Stimulated activated CD8-positive, alpha-beta memory T cell treated with anti-CD3 and anti-CD28 coated beads, Interleukin-7, amount 100 ng/mL, for 48 hours (primary cell): ENCODE measurements at regions not wholly inside any gene's neighbourhood (a gene's known extent, or its start where the extent isn't known, plus 50 kb on each side); places are given as distances from the start of the nearest gene placed in this dataset.

Experiments used
- DNase-seq, 2 donors: peaks; one replicate each; pipeline ENCODE4 v3.0.0-alpha.2; 2020; ENCODE audit warnings: low read depth in 1 of 2; ENCODE audit errors: extremely low read depth in 1 of 2

- DNase-seq, result no peak
These were observed 1097.5 kb upstream of the ZEB2 start for GRCh38 chr2:145617420-145617819.

- no peak for DNase-seq
These were observed 1095.7 kb upstream of the ZEB2 start for GRCh38 chr2:145615626-145616025.

GRCh38 chr2:145609951-145610350 is 1090.0 kb upstream of the ZEB2 start:
- no peak for DNase-seq

GRCh38 chr2:145601361-145601925 is 1081.5 kb upstream of the ZEB2 start:
- DNase-seq, result no peak

GRCh38 chr2:145600811-145601210 is 1080.9 kb upstream of the ZEB2 start:
- DNase-seq, result no peak

DNA sequence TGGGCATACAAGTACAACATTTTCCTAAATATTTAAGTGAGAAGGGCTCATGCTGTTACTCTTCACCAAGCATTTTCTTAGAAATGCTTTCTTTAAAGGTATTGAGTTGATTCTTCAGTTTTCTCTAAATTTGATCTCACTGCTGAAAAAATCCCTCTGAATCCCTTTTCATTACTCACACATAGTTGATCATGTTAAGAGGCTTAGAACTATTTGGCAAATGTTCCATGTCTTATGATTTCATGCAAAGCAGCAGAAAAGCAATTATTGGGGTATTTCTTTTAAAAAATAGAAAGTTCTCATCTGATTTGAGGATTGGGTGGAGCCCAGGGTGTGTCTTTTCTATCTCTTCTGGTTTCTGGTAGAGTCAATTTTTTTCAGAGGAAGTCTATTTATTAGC is 1079.8 kb upstream of the ZEB2 start:
- no peak for DNase-seq

DNA sequence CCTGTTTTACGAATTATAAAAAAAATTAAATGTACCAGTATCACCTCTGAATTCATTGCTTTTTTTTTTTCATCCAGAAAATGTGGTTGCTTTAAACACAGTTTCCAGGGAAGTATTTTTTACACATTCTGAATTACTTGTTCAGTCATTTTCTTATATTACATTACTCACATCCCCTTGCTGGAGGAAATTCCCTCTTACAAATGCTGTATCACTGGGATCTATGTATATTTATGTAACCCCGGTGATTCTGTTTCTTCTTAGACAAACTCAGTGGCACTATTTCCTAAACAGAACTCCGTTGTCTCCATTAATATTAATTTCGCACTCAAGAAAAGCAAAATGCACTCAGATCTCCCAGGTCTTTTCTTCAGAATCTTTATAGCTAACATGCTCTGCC is 1078.5 kb upstream of the ZEB2 start:
- DNase-seq, result no peak

- DNase-seq, result no peak
These were observed 1077.9 kb upstream of the ZEB2 start for GRCh38 chr2:145597809-145598208.

- no peak for DNase-seq
These were observed 1077.1 kb upstream of the ZEB2 start for GRCh38 chr2:145597006-145597405.

- no peak for DNase-seq
These were observed 1076.5 kb upstream of the ZEB2 start for GRCh38 chr2:145596416-145596815.

DNA sequence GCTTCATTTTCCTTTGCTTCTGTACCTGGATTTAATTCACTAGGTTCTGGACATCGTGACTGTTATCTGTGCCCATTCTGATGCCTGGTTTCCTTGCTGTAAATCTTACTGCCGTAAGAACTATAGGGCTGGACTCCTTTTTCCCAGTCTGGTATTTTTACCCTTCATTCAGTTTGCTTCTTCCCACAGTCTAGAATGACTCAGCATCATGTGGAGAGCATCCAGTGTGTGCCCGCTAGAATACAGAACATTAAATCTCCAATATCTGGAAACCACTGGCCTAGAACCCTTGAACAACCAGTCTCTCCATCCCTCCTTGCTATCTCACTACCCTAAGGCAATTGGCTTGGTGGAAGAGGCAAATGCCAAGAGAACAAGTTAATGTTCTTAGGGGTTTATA is 1075.4 kb upstream of the ZEB2 start:
- no peak for DNase-seq

- DNase-seq, result no peak
These were observed 1074.2 kb upstream of the ZEB2 start for GRCh38 chr2:145593991-145594614.

GRCh38 chr2:145593280-145593679 is 1073.4 kb upstream of the ZEB2 start:
- DNase-seq, result no peak

DNA sequence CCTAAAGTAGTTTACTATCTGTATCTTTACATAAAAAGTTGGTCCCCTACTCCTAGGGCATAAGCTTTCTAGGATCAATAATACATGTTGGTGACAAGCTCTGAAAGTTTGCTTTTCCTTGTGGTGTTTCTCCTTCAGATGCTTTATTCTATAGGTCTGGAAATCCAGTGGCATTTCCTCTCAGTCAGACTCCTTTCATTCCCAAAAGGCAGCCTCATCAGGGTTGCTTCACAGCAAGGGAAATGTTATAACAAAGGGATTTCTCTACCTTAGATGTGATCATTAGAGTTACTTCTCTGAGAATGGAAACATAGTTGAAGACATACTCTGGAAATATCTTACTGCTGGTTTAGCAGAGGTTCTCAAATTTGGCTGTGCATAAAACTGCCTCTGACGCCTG is 1072.4 kb upstream of the ZEB2 start:
- DNase-seq, result no peak

DNA sequence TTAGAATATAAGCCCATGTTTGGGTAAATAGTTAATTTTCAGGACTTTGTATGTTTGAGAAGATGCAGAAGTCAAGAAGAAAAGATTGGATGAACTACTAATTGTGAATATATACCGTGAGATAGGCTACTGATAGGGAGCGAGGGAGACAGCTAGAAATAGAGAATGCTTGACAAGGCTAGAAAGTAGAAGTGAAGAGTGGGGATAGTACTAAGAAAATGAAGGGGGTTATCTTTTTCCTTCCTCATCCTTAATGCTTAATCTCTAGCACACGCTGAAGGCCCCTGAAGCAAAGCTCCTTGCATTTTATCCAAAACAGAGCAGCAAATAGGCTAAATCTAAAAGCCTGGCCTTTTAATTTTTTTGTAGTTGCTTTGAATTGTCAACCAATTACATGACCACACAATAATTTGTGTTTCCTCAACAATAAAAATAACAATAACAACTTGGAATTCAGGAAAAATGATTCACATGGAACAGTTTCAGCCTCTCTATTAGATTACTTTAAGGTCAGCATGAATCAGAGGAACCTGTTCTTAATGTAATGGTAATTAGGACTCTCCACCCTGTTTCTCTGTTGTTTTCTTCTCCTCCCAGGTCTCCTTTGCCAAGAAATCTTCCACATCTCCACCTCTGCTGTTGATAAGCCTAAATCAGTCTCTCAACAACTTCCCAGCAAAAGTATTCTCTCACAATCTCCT is 1071.3 kb upstream of the ZEB2 start:
- no peak for DNase-seq

DNA sequence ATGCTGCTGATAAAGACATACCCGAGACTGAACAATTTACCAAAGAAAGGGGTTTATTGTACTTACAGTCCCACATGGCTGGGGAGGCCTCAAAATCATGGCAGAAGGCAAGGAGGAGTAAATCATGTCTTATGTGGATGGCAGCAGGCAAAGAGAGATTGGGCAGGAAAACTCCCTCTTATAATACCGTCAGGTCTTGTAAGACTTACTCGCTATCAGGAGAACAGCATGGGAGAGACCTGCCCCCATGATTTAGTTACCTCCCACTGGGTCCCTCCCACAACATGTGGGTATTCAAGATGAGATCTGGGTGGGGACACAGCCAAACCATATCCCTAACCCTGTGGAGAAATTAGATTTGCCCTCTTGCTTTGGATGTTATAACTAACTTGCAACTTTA is 1068.0 kb upstream of the ZEB2 start:
- DNase-seq, result no peak

DNA sequence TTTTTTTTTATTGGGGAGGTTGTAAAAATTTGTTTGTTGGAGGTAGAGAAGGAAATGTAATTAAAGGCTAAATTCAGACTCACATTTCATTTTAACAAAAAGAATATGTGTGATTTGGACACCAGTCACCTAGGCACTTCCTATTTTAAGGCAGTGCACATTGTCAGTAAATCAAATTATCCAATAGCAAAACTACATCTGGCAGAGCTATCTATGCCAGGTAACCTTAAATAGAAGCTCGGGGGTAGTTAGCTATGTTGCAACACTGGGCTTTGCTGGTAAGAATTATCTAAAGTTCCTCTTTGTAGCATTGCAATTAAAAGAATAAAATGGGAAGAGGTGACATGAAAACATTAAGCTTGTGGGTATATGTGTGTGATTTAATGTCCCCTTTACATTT is 1064.4 kb upstream of the ZEB2 start:
- no peak for DNase-seq

- no peak for DNase-seq
These were observed 1053.7 kb upstream of the ZEB2 start for GRCh38 chr2:145573608-145574007.

DNA sequence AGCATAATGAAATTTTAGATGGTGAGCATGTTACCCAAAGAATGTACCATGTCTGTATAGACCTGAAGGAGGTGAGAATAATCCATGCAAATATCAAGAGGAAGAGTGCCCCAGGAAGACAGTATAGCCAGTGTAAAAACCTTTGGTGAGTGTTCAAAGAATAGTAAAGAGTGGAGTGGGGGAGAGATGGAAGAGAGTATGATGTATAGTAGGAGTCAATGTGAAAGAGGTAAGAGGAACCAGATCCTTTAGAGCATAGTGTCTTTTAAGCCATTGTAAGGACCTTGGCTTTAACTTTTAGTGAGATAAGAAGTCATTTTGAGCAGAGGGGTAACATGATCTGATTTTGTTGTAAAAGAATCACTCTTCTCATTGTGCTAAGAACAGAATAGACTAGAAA is 1052.3 kb upstream of the ZEB2 start:
- no peak for DNase-seq

DNA sequence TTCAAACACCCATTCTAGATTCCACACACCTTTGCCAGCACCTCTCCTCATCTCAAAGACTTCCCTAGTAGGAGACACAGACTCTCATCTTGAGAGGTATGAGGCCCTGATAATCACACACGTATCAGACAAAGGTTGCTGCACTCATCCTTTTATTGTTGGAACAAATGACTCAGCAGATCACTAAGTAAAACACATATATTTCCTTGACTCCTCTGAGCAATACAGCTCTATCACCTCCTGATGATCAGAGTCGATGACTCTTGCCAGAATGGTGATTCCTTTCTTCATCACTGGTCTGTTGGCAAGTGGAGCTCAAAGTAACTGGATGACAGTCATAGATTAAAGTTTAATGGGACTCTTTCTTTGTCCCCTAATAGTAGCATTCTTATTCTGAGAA is 1049.2 kb upstream of the ZEB2 start:
- no peak for DNase-seq

GRCh38 chr2:145563741-145564615 is 1044.1 kb upstream of the ZEB2 start:
- DNase-seq, result no peak

GRCh38 chr2:145561152-145561551 is 1041.2 kb upstream of the ZEB2 start:
- no peak for DNase-seq
